Right atrium auricular region (tissue), 2 donors: ENCODE measurements at regions not wholly inside any gene's neighbourhood (a gene's known extent, or its start where the extent isn't known, plus 50 kb on each side); places are given as distances from the start of the nearest gene placed in this dataset.
"Not testable (repeated sequence)": the region's sequence is repeated elsewhere in the genome, so short reads cannot be mapped to it uniquely, and the experiment has no call there.

ENCODE experiments used
- DNase-seq: peaks from one replicate; pipeline ENCODE4 v3.0.0-alpha.2; 2019; ENCODE audit warnings: low spot score
- H3K27ac ChIP-seq, 2 donors: fragments of 200-600 bp; sonication (generic); 1 replicate in 1 of 2; 2 replicates in 1 of 2; pipeline ENCODE4 v1.5.1; 2016 to 2019
- H3K27me3 ChIP-seq, 2 donors: fragments of 200-600 bp; sonication (generic); one replicate each; pipeline versions ENCODE4 v1.5.1 to v1.6.0; 2017 to 2019
- H3K36me3 ChIP-seq: fragments of 200-600 bp; sonication (generic); one replicate; pipeline ENCODE4 v1.5.1; 2016
- H3K4me1 ChIP-seq, 2 donors: fragments of 200-600 bp; sonication (generic); one replicate each; pipeline versions ENCODE4 v1.5.1 to v1.6.0; 2017 to 2019
- H3K4me3 ChIP-seq, 2 donors: fragments of 200-600 bp; sonication (generic); 1 replicate in 1 of 2; 2 replicates in 1 of 2; pipeline ENCODE4 v1.5.1; 2017 to 2019; ENCODE audit warnings: mild to moderate bottlenecking in 1 of 2, moderate library complexity in 1 of 2
- H3K9me3 ChIP-seq, 2 donors: fragments of 200-600 bp; sonication (generic); one replicate each; pipeline ENCODE4 v1.5.1; 2019
- TF ChIP-seq, protein P1 (sequence below), 2 donors: fragments of 200-600 bp; sonication (generic); IDR thresholded peaks; one replicate each; pipeline ENCODE4 v1.5.1; 2019; ENCODE audit warnings: antibody characterized with exemption in 2 of 2

DNA sequence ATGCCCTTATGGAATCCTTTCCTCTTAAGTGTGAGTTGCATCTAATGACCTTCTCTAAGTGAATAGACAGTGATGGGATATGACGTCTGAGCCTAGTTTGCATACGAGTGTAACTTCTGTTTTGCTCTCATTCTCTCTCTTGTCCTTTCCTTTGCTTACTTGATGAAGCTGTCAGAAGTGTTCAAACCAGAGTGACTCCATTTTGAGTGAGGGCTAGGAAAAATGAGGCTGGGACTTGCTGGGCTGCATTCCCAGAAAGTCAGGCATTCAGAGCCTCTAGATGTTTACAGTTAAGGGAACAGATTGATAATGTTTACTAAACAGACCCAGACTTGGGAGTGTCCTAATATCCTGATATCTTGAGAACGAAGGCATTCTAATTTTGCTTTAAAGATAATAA lies 311.2 kb upstream of the SOX4 start:
- DNase-seq, H3K27ac ChIP-seq, H3K27me3 ChIP-seq, H3K36me3 ChIP-seq, H3K4me3 ChIP-seq, H3K9me3 ChIP-seq: not testable (repeated sequence)
- H3K4me1 ChIP-seq = peaks cover 0 to 11% of the 10 kb centered on the region in 2 donors

GRCh38 chr6:21284166-21284565 lies 309.4 kb upstream of the SOX4 start:
- no peaks in the 10 kb centered on the region for H3K4me1 ChIP-seq
- H3K4me3 ChIP-seq = no peak overlapping the region
- TF ChIP-seq, protein P1, sequence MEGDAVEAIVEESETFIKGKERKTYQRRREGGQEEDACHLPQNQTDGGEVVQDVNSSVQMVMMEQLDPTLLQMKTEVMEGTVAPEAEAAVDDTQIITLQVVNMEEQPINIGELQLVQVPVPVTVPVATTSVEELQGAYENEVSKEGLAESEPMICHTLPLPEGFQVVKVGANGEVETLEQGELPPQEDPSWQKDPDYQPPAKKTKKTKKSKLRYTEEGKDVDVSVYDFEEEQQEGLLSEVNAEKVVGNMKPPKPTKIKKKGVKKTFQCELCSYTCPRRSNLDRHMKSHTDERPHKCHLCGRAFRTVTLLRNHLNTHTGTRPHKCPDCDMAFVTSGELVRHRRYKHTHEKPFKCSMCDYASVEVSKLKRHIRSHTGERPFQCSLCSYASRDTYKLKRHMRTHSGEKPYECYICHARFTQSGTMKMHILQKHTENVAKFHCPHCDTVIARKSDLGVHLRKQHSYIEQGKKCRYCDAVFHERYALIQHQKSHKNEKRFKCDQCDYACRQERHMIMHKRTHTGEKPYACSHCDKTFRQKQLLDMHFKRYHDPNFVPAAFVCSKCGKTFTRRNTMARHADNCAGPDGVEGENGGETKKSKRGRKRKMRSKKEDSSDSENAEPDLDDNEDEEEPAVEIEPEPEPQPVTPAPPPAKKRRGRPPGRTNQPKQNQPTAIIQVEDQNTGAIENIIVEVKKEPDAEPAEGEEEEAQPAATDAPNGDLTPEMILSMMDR (IDR thresholded peaks at IDR 0.05) = no peak
- H3K27me3 ChIP-seq = no peaks in the 10 kb centered on the region
- no peaks in the 10 kb centered on the region for H3K9me3 ChIP-seq
- no peaks in the 10 kb centered on the region for H3K36me3 ChIP-seq
- DNase-seq = no peak
- H3K27ac ChIP-seq = no peak overlapping the region

- no peaks in the 10 kb centered on the region for H3K27me3 ChIP-seq
- no peaks in the 10 kb centered on the region for H3K9me3 ChIP-seq
- DNase-seq = no peak
- H3K27ac ChIP-seq = no peak overlapping the region
- no peaks in the 10 kb centered on the region for H3K4me1 ChIP-seq
- H3K36me3 ChIP-seq = no peaks in the 10 kb centered on the region
- no peak overlapping the region for H3K4me3 ChIP-seq
- TF ChIP-seq, protein P1 (IDR thresholded peaks at IDR 0.05) = no peak
Measured at GRCh38 chr6:21284706-21285105, 308.8 kb upstream of the SOX4 start.

GRCh38 chr6:21294144-21294543 lies 299.4 kb upstream of the SOX4 start:
- Histone ChIP-seq H3K9me3 (no peaks in the 10 kb centered on the region), H3K36me3 (no peaks in the 10 kb centered on the region), H3K27ac (no peak overlapping the region), H3K27me3 (no peaks in the 10 kb centered on the region), H3K4me1 (no peaks in the 10 kb centered on the region), H3K4me3 (no peak overlapping the region)
- TF ChIP-seq, protein P1 (IDR thresholded peaks at IDR 0.05) = no peak
- DNase-seq = no peak

GRCh38 chr6:21295506-21296240 lies 297.9 kb upstream of the SOX4 start:
- no peak overlapping the region for H3K4me3 ChIP-seq
- no peaks in the 10 kb centered on the region for H3K4me1 ChIP-seq
- H3K27me3 ChIP-seq = no peaks in the 10 kb centered on the region
- DNase-seq = no peak
- TF ChIP-seq, protein P1 (IDR thresholded peaks at IDR 0.05) = no peak
- H3K27ac ChIP-seq = no peak overlapping the region
- H3K36me3 ChIP-seq = no peaks in the 10 kb centered on the region
- peaks cover 0 to 14% of the 10 kb centered on the region in 2 donors for H3K9me3 ChIP-seq

DNA sequence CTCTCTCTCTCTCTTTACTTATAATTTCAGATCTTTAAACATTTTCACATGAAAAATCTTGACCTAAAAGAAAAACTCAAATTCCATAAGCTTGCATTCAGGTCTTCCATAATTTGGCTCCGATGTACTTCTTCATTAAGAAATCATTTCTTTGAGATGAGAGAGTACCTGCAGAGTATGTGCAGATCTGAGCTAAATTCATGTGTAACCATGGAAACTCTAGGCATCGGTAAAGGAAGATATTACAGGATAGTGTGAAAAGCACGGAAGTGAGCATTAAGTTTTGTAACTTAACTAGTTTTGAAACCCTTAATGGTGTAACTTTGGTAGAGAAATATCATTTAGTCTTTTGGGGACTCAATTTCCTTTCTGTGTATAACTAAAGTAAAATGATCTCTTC lies 295.9 kb upstream of the SOX4 start:
- no peaks in the 10 kb centered on the region for H3K4me1 ChIP-seq
- H3K27ac ChIP-seq = no peak overlapping the region
- no peaks in the 10 kb centered on the region for H3K36me3 ChIP-seq
- H3K27me3 ChIP-seq = no peaks in the 10 kb centered on the region
- H3K9me3 ChIP-seq = peaks cover 0 to 26% of the 10 kb centered on the region in 2 donors
- no peak for DNase-seq
- no peak overlapping the region for H3K4me3 ChIP-seq
- TF ChIP-seq, protein P1 (IDR thresholded peaks at IDR 0.05) = no peak
